K562 (cell line): ENCODE measurements at regions not wholly inside any gene's neighbourhood (a gene's known extent, or its start where the extent isn't known, plus 50 kb on each side); places are given as distances from the start of the nearest gene placed in this dataset.

Source experiments
- CBFB ChIP-seq: sonication (generic); formaldehyde crosslinking; IDR thresholded peaks from 2 replicates; pipeline ENCODE4 v1.4.0; 2020; ENCODE audit warnings: mild to moderate bottlenecking, missing genetic modification reagents
- ZKSCAN3 ChIP-seq: fragments of 250-450 bp; sonication (Bioruptor Pico); IDR thresholded peaks from 2 replicates; pipeline ENCODE4 v1.4.0; 2020
- ZNF143 ChIP-seq: sonication (generic); formaldehyde crosslinking; IDR thresholded peaks from 2 replicates; pipeline ENCODE4 v1.9.0; 2022; ENCODE audit warnings: mild to moderate bottlenecking, missing genetic modification reagents

DNA sequence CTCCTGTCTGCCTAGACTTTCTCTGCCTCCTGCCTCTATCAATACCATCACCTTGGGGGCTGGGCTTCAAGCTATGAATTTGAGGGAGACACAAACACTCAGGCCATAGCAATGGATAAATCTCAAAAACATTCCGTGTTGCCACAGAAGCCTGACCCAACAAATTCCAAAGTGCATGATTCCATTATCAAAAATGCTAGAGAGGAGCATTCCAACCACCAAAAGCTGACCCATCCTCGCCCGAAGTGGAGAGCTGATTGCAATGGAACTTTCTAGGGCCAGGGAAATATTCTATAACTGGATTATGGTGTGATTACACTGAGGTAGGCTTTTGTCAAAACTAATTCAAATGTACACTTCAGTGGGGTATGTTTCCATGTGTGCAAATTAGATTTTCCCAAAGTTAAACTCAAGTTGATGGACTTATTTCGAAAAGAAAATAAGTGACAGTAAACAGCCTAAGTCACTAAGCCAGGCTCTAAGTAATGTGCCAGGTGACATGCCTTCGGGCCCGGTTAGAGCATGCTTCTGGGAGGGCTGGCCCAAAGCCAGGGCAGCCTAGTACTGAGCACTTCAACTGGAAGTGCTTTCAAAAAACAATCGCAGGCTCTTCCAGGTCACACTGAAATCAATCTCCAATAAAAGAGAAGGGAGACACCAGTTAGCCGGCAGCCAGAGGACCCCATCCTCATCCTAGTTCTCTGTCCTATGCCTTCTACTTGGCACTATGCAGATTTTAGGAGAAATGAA lies 142.3 kb downstream of the TBXT start:
- TF ChIP-seq ZKSCAN3: no peak
- TF ChIP-seq ZNF143 (CRISPR knock-in tag): no peak
- TF ChIP-seq CBFB (CRISPR knock-in tag): no peak
